OCI-M2 (cell line): ENCODE measurements at regions not wholly inside any gene's neighbourhood (a gene's known extent, or its start where the extent isn't known, plus 50 kb on each side); places are given as distances from the start of the nearest gene placed in this dataset.
"Not testable (repeated sequence)": the region's sequence is repeated elsewhere in the genome, so short reads cannot be mapped to it uniquely, and the experiment has no call there.

Source experiments
- DNase-seq: peaks from one replicate; lab custom pipeline; 2025; ENCODE audit not compliant: unreplicated experiment; lab: John Stamatoyannopoulos, UW

DNA sequence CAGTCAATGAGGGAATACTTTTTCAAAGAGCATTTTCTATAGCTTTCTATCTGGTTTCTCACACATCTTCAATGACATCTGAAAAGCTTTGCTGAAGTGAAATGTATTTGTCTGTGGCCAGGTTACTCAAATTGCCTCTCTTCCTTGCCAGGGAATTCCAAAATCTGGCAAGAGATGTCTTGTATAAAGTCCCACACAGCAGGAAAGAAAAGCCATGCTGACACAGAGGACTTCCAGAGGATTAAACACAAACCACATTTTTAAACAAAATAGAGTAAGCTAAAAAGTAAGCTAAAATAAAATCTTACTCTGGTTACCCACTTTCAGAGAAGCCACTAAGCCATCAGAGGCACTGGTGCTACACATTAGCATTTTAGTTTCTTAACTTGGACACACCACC lies 93.1 kb upstream of the BCAR3 start:
- DNase-seq: no peak

- DNase-seq: no peak
These were observed 91.6 kb upstream of the BCAR3 start for GRCh38 chr1:93773049-93773838.

DNA sequence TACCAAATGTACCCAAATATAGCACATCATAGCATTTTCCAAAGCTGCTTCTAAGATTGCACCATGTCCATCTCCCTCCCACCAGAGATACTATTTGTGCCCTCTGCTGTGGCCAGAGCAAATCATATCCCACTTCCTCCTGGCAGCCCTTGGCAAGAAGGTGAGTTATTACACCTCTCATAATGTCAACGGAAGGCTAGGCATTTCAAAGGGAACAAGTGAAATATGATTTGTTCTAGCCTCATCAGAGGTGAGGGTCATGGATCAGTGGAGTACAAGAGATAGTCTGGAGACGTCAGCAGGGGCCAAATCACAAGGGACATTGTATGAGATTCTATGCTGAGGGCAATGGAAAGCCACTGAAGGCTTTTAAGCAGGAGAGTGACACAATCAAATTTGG lies 90.2 kb upstream of the BCAR3 start:
- no peak for DNase-seq

- DNase-seq: no peak
These were observed 89.0 kb upstream of the BCAR3 start for GRCh38 chr1:93770640-93771039.

DNA sequence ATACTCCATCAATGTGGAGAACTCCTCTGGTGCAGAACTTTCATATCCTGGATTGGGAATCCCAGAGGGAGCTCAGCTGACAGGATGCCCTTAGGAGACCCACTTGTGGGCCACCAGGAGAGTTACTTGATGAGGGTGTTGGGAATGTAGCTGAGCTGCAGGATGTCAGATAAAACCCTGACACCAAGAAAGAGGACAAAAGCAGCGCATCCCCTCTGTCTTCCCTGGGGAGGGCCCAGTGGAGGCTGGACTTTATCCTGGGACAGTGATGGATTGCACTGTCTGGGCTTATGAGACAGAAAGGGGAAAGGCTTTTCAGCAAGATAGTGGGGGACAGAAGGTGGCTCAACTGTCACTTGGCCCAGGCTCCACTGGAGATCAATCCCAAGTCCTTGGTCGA lies 88.1 kb upstream of the BCAR3 start:
- no peak for DNase-seq

- no peak for DNase-seq
These were observed 86.8 kb upstream of the BCAR3 start for GRCh38 chr1:93768380-93768863.

DNA sequence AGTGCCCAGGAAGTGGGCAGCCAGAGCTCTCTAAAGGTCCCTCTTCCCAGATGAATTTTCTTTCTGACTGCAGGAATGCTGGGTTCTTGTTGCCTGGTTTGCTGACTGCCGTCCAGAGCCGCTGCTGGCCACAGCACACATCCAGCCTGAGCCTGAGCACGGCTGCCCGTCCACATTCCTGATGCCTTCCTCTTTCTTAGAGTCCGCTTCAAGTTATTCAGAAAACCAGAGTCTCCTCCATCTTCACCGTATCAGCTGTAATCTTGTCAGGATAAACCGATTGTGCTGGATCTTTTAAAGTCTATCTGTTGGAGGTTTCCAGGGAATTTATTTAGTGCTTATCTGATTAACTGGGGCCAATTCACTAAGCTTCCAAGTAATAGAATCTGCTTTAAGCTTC lies 84.8 kb upstream of the BCAR3 start:
- no peak for DNase-seq

- DNase-seq: no peak
These were observed 83.5 kb upstream of the BCAR3 start for GRCh38 chr1:93765099-93765498.

DNA sequence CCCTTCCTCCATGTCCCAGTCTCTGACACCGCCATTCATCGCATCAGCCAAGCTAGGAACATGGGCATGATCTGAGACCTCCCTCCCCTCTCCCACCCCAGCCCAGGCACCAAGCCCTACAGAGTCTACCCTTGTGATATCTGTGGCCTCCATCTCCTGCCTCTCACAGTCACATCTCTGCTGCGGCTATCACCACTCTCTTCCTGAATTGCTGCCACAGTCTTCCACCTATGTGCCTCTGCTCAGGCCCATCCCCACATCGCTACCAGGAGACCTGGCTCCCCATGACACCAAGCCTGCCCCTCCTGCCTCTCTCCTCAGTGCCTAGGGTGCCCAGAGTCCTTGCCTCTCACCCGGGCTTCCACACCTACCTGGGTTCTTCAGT lies 82.7 kb upstream of the BCAR3 start:
- no peak for DNase-seq

GRCh38 chr1:93763704-93764365 lies 82.2 kb upstream of the BCAR3 start:
- DNase-seq: no peak

DNA sequence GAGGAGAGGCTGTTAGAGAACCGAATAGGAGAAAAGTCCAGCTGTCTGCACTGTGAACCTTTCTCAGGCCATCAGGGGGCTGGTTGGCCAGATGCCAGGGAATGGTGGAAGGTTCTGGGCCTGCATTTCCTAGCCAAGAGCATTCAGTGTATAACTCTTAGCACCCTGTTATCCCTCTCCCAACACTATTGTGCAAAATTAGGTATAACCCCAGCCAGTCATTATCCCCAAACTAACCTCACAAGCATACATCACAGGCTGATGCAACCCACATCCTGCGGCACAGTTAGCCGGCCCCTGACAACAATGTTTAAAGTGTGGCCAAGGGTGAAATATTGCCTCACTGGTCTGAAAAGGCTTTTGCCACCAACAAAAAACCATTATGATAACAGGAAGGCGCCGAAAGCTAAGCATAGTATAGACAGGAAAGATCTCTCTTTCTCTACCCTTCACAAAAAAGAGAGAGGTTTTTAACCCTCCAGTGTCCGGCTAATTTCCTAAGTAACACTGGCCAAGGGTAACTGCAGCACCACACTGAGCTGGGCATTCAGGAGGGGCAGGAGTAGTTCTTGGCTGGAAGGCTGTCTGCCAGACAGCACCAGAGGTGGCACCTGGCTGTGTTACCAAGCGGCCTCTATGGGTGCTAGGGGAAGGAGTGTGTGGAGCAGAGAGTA lies 77.3 kb upstream of the BCAR3 start:
- DNase-seq: no peak

GRCh38 chr1:93757256-93758036 lies 75.8 kb upstream of the BCAR3 start:
- DNase-seq: no peak

GRCh38 chr1:93756657-93757056 lies 75.0 kb upstream of the BCAR3 start:
- no peak for DNase-seq

DNA sequence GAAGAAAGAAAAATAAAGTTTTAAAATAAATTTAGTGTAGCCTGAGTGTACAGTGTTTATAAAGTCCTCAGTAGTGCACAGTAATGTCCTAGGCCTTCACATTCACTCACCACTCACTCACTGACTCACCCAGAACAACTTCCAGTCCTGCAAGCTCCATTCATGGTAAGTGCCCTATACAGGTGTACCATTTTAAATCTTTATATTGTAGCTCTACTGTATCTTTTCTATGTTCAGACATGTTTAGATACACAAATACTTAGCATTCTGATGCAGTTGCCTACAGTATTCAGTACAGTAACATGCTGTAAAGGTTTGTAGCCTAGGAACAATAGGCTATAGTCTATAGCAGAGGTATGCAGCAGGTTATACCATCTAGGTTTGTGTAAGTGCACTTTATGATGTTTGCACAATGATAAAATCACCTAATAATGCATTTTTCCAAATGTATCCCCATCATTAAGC lies 73.6 kb upstream of the BCAR3 start:
- DNase-seq: not testable (repeated sequence)

GRCh38 chr1:93753791-93754763 lies 72.4 kb upstream of the BCAR3 start:
- no peak for DNase-seq

GRCh38 chr1:93751377-93752250 lies 70.0 kb upstream of the BCAR3 start:
- DNase-seq: no peak

- DNase-seq: no peak
These were observed 69.3 kb upstream of the BCAR3 start for GRCh38 chr1:93750955-93751354.

DNA sequence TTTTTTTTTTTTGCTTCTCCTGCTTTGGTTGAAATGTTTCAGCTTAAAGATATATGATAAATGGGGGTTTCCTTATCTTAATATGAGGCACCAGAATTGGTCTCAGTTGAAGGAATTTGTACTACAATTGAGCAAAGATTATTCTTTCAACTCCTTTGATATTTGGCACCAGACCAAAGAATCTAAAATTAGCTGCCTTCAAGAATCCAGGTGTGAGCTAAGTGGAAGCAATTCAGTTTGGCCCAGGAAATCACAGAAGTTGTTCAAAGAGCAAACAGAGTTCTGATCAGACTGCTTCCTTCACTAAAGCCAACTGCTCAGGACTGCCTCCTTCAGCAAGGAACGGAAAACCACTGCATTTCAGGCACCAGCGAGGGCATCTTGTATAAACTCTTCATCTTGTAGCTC lies 68.3 kb upstream of the BCAR3 start:
- DNase-seq: no peak

GRCh38 chr1:93749487-93749886 lies 67.8 kb upstream of the BCAR3 start:
- no peak for DNase-seq
